ENCODE measurements at regions not wholly inside any gene's neighbourhood (a gene's known extent, or its start where the extent isn't known, plus 50 kb on each side); places are given as distances from the start of the nearest gene placed in this dataset.

GRCh38 chr18:32542221-32542798, 71.6 kb upstream of the GAREM1 start:
- FAIRE-seq, result no peak

- no peak for FAIRE-seq
Observed at GRCh38 chr18:32530947-32531651, 60.4 kb upstream of the GAREM1 start.

GRCh38 chr18:32529722-32530420, 59.2 kb upstream of the GAREM1 start:
- FAIRE-seq, result no peak

GRCh38 chr18:32520771-32521170, 50.1 kb upstream of the GAREM1 start:
- FAIRE-seq, result no peak

All from A204.1 (cell line).